ENCODE measurements at regions not wholly inside any gene's neighbourhood (a gene's known extent, or its start where the extent isn't known, plus 50 kb on each side); places are given as distances from the start of the nearest gene placed in this dataset.

DNA sequence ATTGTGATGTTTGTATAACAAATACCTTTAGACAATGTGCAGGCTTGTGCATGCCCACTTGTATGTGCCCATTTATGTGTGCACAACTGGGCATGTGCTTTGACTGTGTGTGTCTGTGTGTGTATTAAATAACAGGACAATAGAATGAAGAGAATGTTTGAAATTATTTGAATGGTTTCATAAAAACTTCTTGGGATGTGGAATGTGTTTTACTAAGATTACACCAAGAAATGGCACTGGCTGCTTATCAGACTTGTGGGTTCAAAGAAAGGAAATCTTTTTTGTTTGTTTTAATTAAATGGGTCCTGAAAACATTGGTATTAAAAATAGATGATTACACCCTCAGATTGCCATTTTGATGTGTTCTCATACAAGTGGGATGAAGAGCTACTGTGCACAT is 191.6 kb upstream of the CCN2 start:
- H3K9me3 ChIP-seq (replicated peaks in 1 of 11), result peaks cover 0 to 68% (median 26%) of the 10 kb centered on the region in 11 experiments; a peak in 17 of 22 replicates
- no peak for TF ChIP-seq Cebpa-rat (IDR thresholded peaks at IDR 0.05)
- no peaks in the 10 kb centered on the region for H4K20me1 ChIP-seq
- no peak overlapping the region for H3K9ac ChIP-seq
- H3K4me3 ChIP-seq, result no peak overlapping the region
- peaks cover 0 to 32% (median 14%) of the 10 kb centered on the region in 10 experiments; a peak in 12 of 20 replicates for H3K4me1 ChIP-seq
- H3K36me3 ChIP-seq, result peaks cover 0 to 76% (median 18%) of the 10 kb centered on the region in 11 experiments; a peak in 13 of 22 replicates
- no peak overlapping the region for H3K27ac ChIP-seq
- H3K27me3 ChIP-seq, result no peaks in the 10 kb centered on the region
- H3K4me2 ChIP-seq, result no peak overlapping the region

DNA sequence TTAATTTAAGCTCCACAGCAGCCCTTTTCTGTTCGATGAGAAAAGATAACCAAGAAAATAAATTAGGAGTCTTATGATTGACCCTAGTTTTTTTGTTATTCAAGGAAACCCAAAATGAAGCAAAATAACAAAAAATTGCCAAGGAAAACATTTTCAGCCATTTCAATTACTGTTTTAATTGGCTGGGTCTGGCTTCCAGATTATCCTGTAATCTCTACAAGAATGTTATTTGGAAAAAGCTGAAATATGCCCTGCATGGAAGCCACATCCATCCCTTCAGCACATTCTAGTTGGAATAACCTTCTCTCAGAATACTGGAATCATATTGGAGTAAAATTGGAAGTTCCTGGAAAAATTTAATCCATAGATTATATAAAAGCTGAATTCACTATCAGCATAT is 191.1 kb upstream of the CCN2 start:
- no peak for TF ChIP-seq Cebpa-rat (IDR thresholded peaks at IDR 0.05)
- Histone ChIP-seq H3K4me1 (peaks cover 0 to 32% (median 14%) of the 10 kb centered on the region in 10 experiments; a peak in 12 of 20 replicates), H3K36me3 (peaks cover 0 to 74% (median 13%) of the 10 kb centered on the region in 11 experiments; a peak in 13 of 22 replicates), H3K9me3 (replicated peaks in 1 of 11) (peaks cover 0 to 72% (median 30%) of the 10 kb centered on the region in 11 experiments; a peak in 17 of 22 replicates), H3K27ac (no peak overlapping the region), H4K20me1 (no peaks in the 10 kb centered on the region), H3K9ac (no peak overlapping the region), H3K4me2 (no peak overlapping the region), H3K27me3 (no peaks in the 10 kb centered on the region), H3K4me3 (no peak overlapping the region)

DNA sequence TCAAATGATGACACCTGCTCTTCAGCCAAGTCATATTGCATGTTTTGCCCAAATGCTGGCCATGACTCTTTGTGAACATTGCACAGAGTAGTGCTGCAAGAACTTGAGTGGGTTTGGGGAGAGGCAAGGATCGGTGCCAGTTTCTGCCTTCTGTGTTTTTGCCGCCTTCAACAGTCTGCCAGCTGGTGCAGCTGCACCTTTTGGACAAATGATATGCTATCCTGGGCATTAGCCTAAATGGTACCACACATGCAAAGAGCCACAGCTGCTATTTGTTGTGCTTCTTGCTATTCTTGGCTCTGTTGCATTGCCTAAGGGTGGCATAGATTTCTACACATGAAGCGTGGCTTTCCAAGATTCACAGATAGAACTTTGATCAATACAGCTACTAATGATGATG is 189.0 kb upstream of the CCN2 start:
- Histone ChIP-seq H3K4me3 (no peak overlapping the region), H3K27me3 (no peaks in the 10 kb centered on the region), H3K27ac (no peak overlapping the region), H3K4me1 (peaks cover 4 to 53% (median 29%) of the 10 kb centered on the region in 10 experiments; a peak in 18 of 20 replicates), H3K9me3 (replicated peaks in 1 of 11) (peaks cover 0 to 74% (median 30%) of the 10 kb centered on the region in 11 experiments; a peak in 17 of 22 replicates), H3K4me2 (peak overlapping the region in 5 of 11 experiments; percentile 18 to 31 (median 22); a peak in 6 of 22 replicates), H4K20me1 (no peaks in the 10 kb centered on the region), H3K9ac (no peak overlapping the region), H3K36me3 (peaks cover 0 to 57% (median 4%) of the 10 kb centered on the region in 11 experiments; a peak in 10 of 22 replicates)
- TF ChIP-seq Cebpa-rat (IDR thresholded peaks at IDR 0.05), result no peak

DNA sequence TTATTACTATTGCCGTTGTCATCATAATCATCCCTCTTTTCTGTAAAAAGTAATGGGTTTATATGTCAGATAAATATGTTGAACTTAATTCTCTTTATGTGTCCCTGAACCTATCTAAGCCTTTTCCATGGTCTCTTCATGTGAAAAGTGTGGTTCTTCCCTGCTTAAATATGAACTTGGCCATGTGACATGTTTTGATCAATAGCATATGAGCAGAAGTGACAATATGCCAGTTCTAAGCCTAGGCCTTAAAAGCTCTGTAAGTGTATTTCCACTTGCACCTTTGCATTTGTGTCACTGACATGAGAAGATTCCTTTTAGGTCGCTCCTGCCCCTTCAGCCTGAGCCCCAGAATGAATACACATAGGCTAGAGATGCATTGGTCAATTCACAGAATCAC is 188.4 kb upstream of the CCN2 start:
- Histone ChIP-seq H3K4me1 (peaks cover 8 to 54% (median 33%) of the 10 kb centered on the region in 10 experiments; a peak in 19 of 20 replicates), H3K4me3 (no peak overlapping the region), H3K36me3 (peaks cover 0 to 51% (median 4%) of the 10 kb centered on the region in 11 experiments; a peak in 10 of 22 replicates), H3K27ac (no peak overlapping the region), H3K9me3 (replicated peaks in 1 of 11) (peaks cover 0 to 68% (median 29%) of the 10 kb centered on the region in 11 experiments; a peak in 17 of 22 replicates), H3K4me2 (peak overlapping the region in 5 of 11 experiments; percentile 18 to 31 (median 22); a peak in 6 of 22 replicates), H4K20me1 (no peaks in the 10 kb centered on the region), H3K27me3 (no peaks in the 10 kb centered on the region), H3K9ac (no peak overlapping the region)
- no peak for TF ChIP-seq Cebpa-rat (IDR thresholded peaks at IDR 0.05)

- Histone ChIP-seq H3K4me1 (peaks cover 34 to 74% (median 52%) of the 10 kb centered on the region in 10 experiments), H3K4me3 (0 out of 20 replicates have a peak overlapping the region, but pooled peaks of 1 of the 10 experiments have one; percentile 60), H3K27me3 (no peaks in the 10 kb centered on the region), H3K4me2 (peak overlapping the region in 5 of 11 experiments; percentile 3 to 93 (median 28); a peak in 6 of 22 replicates), H3K27ac (no peak overlapping the region), H3K9ac (no peak overlapping the region), H3K36me3 (peaks cover 0 to 34% (median 4%) of the 10 kb centered on the region in 11 experiments; a peak in 10 of 22 replicates), H4K20me1 (no peaks in the 10 kb centered on the region), H3K9me3 (replicated peaks in 1 of 11) (peaks cover 0 to 45% (median 26%) of the 10 kb centered on the region in 11 experiments; a peak in 17 of 22 replicates)
- TF ChIP-seq Cebpa-rat (IDR thresholded peaks at IDR 0.05), result no peak
Measured at GRCh38 chr6:132136981-132137380, 185.8 kb upstream of the CCN2 start.

GRCh38 chr6:132135409-132135808 is 184.2 kb upstream of the CCN2 start:
- Histone ChIP-seq H3K27me3 (no peaks in the 10 kb centered on the region), H3K4me1 (peaks cover 50 to 89% (median 68%) of the 10 kb centered on the region in 10 experiments), H3K36me3 (peaks cover 0 to 23% (median 4%) of the 10 kb centered on the region in 11 experiments; a peak in 10 of 22 replicates), H3K9ac (peak overlapping the region in 4 of 11 experiments; percentile 12 to 85 (median 48); a peak in 6 of 22 replicates), H3K27ac (peak overlapping the region in 2 of 11 experiments; percentile 87 to 97; a peak in 5 of 22 replicates), H3K4me2 (peak overlapping the region; percentile 15 to 93 (median 85); a peak in 18 of 22 replicates), H3K4me3 (peak overlapping the region in 6 of 10 experiments; percentile 1 to 63 (median 54); a peak in 10 of 20 replicates), H4K20me1 (no peaks in the 10 kb centered on the region), H3K9me3 (replicated peaks in 1 of 11) (peaks cover 0 to 39% (median 26%) of the 10 kb centered on the region in 11 experiments; a peak in 17 of 22 replicates)
- TF ChIP-seq Cebpa-rat (IDR thresholded peaks at IDR 0.05), result no peak

GRCh38 chr6:132133736-132134445 is 182.7 kb upstream of the CCN2 start:
- Histone ChIP-seq H3K9me3 (replicated peaks in 1 of 11) (peaks cover 0 to 34% (median 14%) of the 10 kb centered on the region in 11 experiments; a peak in 14 of 22 replicates), H3K4me3 (peak overlapping the region in 6 of 10 experiments; percentile 13 to 63 (median 54); a peak in 10 of 20 replicates), H3K27ac (peak overlapping the region; percentile 34 to 97 (median 80); a peak in 21 of 22 replicates), H3K27me3 (no peaks in the 10 kb centered on the region), H4K20me1 (no peaks in the 10 kb centered on the region), H3K9ac (peak overlapping the region; percentile 17 to 85 (median 60); a peak in 19 of 22 replicates), H3K4me2 (peak overlapping the region; percentile 70 to 93 (median 85)), H3K36me3 (peaks cover 0 to 12% (median 0%) of the 10 kb centered on the region in 11 experiments; a peak in 4 of 22 replicates), H3K4me1 (peaks cover 55 to 92% (median 73%) of the 10 kb centered on the region in 10 experiments)
- no peak for TF ChIP-seq Cebpa-rat (IDR thresholded peaks at IDR 0.05)

- no peak for TF ChIP-seq Cebpa-rat (IDR thresholded peaks at IDR 0.05)
- Histone ChIP-seq H3K36me3 (peaks cover 0 to 6% (median 0%) of the 10 kb centered on the region in 11 experiments; a peak in 2 of 22 replicates), H3K27ac (peak overlapping the region; percentile 34 to 97 (median 80); a peak in 21 of 22 replicates), H4K20me1 (no peaks in the 10 kb centered on the region), H3K27me3 (no peaks in the 10 kb centered on the region), H3K4me2 (peak overlapping the region; percentile 70 to 93 (median 85)), H3K4me3 (peak overlapping the region in 3 of 10 experiments; percentile 58 to 63 (median 60); a peak in 4 of 20 replicates), H3K4me1 (peaks cover 55 to 90% (median 72%) of the 10 kb centered on the region in 10 experiments), H3K9ac (peak overlapping the region; percentile 5 to 85 (median 60); a peak in 18 of 22 replicates), H3K9me3 (replicated peaks in 1 of 11) (peaks cover 0 to 34% (median 13%) of the 10 kb centered on the region in 11 experiments; a peak in 13 of 22 replicates)
Measured at GRCh38 chr6:132132924-132133639, 181.9 kb upstream of the CCN2 start.
